ENCODE measurements at regions not wholly inside any gene's neighbourhood (a gene's known extent, or its start where the extent isn't known, plus 50 kb on each side); places are given as distances from the start of the nearest gene placed in this dataset.

DNA sequence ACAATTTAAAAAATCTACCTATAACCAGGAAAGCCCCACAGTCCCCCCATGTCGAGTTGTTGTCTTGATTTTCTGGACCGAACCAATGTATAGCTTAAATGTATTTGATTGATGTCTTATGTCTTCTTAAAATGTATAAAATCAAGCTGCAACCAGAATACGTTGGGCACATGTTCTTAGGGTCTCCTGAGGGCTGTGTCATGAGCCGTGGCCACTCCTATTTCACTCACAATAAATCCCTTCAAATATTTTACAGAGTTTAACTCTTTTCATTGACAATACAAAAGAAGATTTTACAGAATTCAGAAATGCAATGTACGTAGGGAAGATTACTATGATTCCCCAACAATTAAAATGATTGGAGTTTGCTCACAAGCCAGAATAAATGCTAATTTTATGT lies 428.7 kb upstream of the RAG2 start:
- no peaks in the 10 kb centered on the region for H3K27me3 Mint-ChIP-seq (ENCODE audit: low read depth, poor library complexity)
- TF ChIP-seq, protein P1, sequence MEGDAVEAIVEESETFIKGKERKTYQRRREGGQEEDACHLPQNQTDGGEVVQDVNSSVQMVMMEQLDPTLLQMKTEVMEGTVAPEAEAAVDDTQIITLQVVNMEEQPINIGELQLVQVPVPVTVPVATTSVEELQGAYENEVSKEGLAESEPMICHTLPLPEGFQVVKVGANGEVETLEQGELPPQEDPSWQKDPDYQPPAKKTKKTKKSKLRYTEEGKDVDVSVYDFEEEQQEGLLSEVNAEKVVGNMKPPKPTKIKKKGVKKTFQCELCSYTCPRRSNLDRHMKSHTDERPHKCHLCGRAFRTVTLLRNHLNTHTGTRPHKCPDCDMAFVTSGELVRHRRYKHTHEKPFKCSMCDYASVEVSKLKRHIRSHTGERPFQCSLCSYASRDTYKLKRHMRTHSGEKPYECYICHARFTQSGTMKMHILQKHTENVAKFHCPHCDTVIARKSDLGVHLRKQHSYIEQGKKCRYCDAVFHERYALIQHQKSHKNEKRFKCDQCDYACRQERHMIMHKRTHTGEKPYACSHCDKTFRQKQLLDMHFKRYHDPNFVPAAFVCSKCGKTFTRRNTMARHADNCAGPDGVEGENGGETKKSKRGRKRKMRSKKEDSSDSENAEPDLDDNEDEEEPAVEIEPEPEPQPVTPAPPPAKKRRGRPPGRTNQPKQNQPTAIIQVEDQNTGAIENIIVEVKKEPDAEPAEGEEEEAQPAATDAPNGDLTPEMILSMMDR (IDR thresholded peaks at IDR 0.05): no peak

DNA sequence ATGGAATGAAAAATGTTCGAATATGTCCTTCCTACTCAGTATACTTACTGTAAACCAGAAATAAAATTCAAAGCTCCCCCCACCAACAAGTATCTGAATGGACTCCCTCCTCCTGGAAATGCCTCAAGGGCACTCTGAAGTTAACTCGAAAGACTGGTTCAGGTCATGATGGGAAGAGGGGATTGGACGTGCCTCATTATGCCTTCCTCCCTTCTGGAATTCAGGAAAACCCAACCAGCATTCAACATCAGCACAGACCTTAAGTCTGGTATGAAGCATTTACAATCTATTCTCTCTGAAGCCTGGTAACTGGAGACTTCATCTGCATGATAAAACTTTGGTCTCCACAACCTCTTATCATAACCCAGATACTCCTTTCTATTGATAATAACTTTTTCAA lies 428.3 kb upstream of the RAG2 start:
- peaks cover 13% of the 10 kb centered on the region for H3K9me3 Mint-ChIP-seq
- H3K27ac Mint-ChIP-seq: no peak overlapping the region
- H3K4me1 Mint-ChIP-seq: no peaks in the 10 kb centered on the region
- no peaks in the 10 kb centered on the region for H3K36me3 Mint-ChIP-seq (ENCODE audit: low read depth)
- DNase-seq: no peak
- no peak overlapping the region for H3K4me3 Mint-ChIP-seq
- H3K27me3 Mint-ChIP-seq (ENCODE audit: low read depth, poor library complexity): peaks cover 1% of the 10 kb centered on the region
- TF ChIP-seq, protein P1 (IDR thresholded peaks at IDR 0.05): no peak

More for the DNA sequence above, 428.7 kb upstream of the RAG2 start:
- Mint-ChIP-seq H3K4me1 (no peaks in the 10 kb centered on the region), H3K4me3 (no peak overlapping the region), H3K27ac (no peak overlapping the region), H3K9me3 (peaks cover 17% of the 10 kb centered on the region), H3K36me3 (ENCODE audit: low read depth) (no peaks in the 10 kb centered on the region)
- DNase-seq: no peak

DNA sequence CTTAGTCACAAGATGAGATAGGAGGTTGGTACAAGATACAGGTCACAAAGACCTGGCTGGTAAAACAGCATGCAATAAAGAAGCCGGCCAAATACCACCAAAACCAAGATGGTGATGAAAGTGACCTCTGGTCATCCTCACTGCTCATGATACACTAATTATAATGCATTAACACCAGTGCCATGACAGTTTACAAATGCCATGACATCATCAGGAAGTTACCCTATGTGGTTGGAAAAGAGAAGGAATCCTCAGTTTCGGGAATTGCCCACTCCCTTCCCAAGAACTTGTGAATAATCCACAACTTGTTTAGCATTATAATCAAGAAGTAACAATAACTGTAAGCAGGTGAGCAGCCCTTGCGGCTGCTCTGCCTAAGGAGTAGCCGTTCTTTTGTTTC lies 408.5 kb upstream of the RAG2 start:
- no peak for DNase-seq
- no peaks in the 10 kb centered on the region for H3K27me3 Mint-ChIP-seq (ENCODE audit: low read depth, poor library complexity)

DNA sequence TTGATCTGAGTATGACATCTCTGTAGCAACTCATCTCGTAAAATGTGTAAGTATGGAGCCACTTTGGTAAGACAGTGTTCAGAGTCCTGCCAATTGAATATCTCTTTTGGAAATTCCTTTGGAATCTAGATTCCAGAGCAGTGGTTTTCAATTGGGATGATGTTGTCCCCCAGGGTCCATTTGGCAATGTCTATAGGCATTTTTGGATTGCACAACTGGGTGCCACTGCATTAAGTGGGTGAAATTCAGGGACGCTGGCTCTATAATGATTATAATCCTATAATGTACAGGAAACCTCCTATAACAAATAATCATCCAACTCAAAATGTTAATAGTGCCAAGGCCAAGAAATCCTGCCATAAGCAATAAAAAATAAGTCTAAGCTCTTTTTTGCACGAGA lies 404.8 kb upstream of the RAG2 start:
- no peaks in the 10 kb centered on the region for H3K36me3 Mint-ChIP-seq (ENCODE audit: low read depth)
- no peak overlapping the region for H3K4me3 Mint-ChIP-seq
- peaks cover 5% of the 10 kb centered on the region for H3K27me3 Mint-ChIP-seq (ENCODE audit: low read depth, poor library complexity)
- TF ChIP-seq, protein P1 (IDR thresholded peaks at IDR 0.05): no peak
- no peak overlapping the region for H3K27ac Mint-ChIP-seq
- no peaks in the 10 kb centered on the region for H3K4me1 Mint-ChIP-seq
- H3K9me3 Mint-ChIP-seq: no peaks in the 10 kb centered on the region
- DNase-seq: no peak

More for the DNA sequence above, 408.5 kb upstream of the RAG2 start:
- H3K36me3 Mint-ChIP-seq (ENCODE audit: low read depth): no peaks in the 10 kb centered on the region
- H3K9me3 Mint-ChIP-seq: peaks cover under 1% of the 10 kb centered on the region
- no peaks in the 10 kb centered on the region for H3K4me1 Mint-ChIP-seq
- TF ChIP-seq, protein P1 (IDR thresholded peaks at IDR 0.05): no peak
- H3K27ac Mint-ChIP-seq: no peak overlapping the region
- H3K4me3 Mint-ChIP-seq: no peak overlapping the region

DNA sequence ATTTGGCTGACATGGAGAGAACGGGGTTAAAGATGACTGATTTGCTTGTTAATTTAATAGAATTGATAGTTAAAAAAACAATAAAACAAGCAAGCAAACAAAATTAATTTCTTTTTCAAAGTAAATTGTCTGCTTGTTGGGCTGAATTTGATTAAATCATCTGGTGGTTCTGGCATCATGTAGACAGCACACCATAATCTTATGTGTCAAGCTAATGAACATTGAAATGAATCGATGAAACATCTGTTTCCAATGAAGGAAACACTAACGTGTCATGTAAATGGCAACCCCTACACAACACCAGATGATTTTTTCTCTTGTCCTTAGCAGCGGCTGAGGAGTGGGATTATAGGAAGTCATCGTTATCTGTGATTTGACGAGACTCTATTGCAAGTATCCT lies 399.6 kb upstream of the RAG2 start:
- no peak for DNase-seq
- Mint-ChIP-seq H3K27me3 (ENCODE audit: low read depth, poor library complexity) (peaks cover 12% of the 10 kb centered on the region), H3K36me3 (ENCODE audit: low read depth) (no peaks in the 10 kb centered on the region), H3K27ac (no peak overlapping the region), H3K9me3 (no peaks in the 10 kb centered on the region), H3K4me3 (no peak overlapping the region), H3K4me1 (no peaks in the 10 kb centered on the region)
- TF ChIP-seq, protein P1 (IDR thresholded peaks at IDR 0.05): no peak

DNA sequence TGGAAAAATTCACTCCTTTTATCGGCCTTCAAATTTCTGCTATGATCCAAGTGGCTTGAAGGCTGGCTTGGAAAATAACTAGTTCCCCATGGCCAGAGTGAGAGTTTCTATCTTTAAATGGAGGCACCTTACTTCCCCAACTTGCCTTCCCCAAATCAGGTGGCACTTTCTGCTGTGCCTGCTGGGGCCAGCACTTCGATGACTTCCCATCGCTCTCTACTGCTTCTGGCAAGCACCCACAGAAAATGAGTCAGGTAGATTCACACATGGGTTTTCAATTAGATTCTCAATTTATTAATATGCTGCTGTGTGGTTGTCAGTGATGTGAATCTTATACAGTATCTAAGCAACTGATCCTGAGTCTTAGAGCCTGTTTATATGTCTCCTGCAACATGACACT lies 398.8 kb upstream of the RAG2 start:
- no peaks in the 10 kb centered on the region for H3K36me3 Mint-ChIP-seq (ENCODE audit: low read depth)
- H3K4me3 Mint-ChIP-seq: no peak overlapping the region
- no peaks in the 10 kb centered on the region for H3K4me1 Mint-ChIP-seq
- TF ChIP-seq, protein P1 (IDR thresholded peaks at IDR 0.05): no peak
- no peak overlapping the region for H3K27ac Mint-ChIP-seq
- H3K27me3 Mint-ChIP-seq (ENCODE audit: low read depth, poor library complexity): peaks cover 12% of the 10 kb centered on the region
- no peaks in the 10 kb centered on the region for H3K9me3 Mint-ChIP-seq
- no peak for DNase-seq
